Adrenal gland (tissue), 9 donors: ENCODE measurements at regions not wholly inside any gene's neighbourhood (a gene's known extent, or its start where the extent isn't known, plus 50 kb on each side); places are given as distances from the start of the nearest gene placed in this dataset.
A peak's percentile ranks its signal among the peaks of the same experiment; 100 is the strongest.

Experiments
- DNase-seq, 7 donors: peaks; one replicate each; pipeline ENCODE4 v3.0.0-alpha.2; 2019 to 2020
- H3K27ac ChIP-seq, 5 donors: fragments of 200-600 bp; sonication (generic) in 4 of 5; 1 replicate in 3 of 5; 2 replicates in 2 of 5; pipeline versions ENCODE4 v1.5.1 to v1.8.0; 2016 to 2020; ENCODE audit warnings: mild to moderate bottlenecking in 1 of 5
- H3K27me3 ChIP-seq: fragments of 200-600 bp; 2 replicates; pipeline ENCODE4 v1.8.0; 2021
- H3K36me3 ChIP-seq, 2 donors: fragments of 200-600 bp; replicated peaks in 1 of 2; 1 replicate in 1 of 2; 2 replicates in 1 of 2; pipeline versions ENCODE4 v1.5.1 to v1.8.0; 2018 to 2022
- H3K4me1 ChIP-seq, 2 donors: fragments of 200-600 bp; replicated peaks in 1 of 2; 1 replicate in 1 of 2; 2 replicates in 1 of 2; pipeline versions ENCODE4 v1.5.1 to v1.8.0; 2018 to 2021
- H3K4me3 ChIP-seq, 4 donors: fragments of 200-600 bp; sonication (generic) in 3 of 4; one replicate each; pipeline ENCODE4 v1.5.1; 2016 to 2018
- H3K9me3 ChIP-seq, 3 donors: fragments of 200-600 bp; sonication (generic) in 1 of 3; replicated peaks in 1 of 3; 1 replicate in 2 of 3; 2 replicates in 1 of 3; pipeline versions ENCODE4 v1.5.1 to v1.8.0; 2016 to 2021
- CTCF ChIP-seq, 6 experiments: fragments of 450-650 bp in 4 of 6; fragments of 200-600 bp in 2 of 6; sonication (generic) in 1 of 6; IDR thresholded peaks; 1 replicate in 5 of 6; 2 replicates in 1 of 6; pipeline versions ENCODE4 v1.5.1 to v1.8.0; 2016 to 2021; ENCODE audit warnings: antibody characterized with exemption in 6 of 6, mild to moderate bottlenecking in 2 of 6, moderate library complexity in 1 of 6
- POLR2A ChIP-seq, 2 donors: fragments of 450-650 bp; IDR thresholded peaks; one replicate each; pipeline ENCODE4 v1.6.1; 2017; ENCODE audit warnings: antibody characterized with exemption in 2 of 2, mild to moderate bottlenecking in 2 of 2, moderate library complexity in 1 of 2
- WGBS, 4 donors: extraction: QIAGEN DNeasy Blood & Tissue Kit in 2 of 4; methylation state at CpG; one replicate each; pipeline versions ENCODE4 v1.1.5 to v1.1.7; 2013 to 2017; 5-methylcytosine and 5-hydroxymethylcytosine counted together
- intact Hi-C, 2 donors: fragments of 100-400 bp; cut with DNase I; formaldehyde crosslinking; loops; one replicate each; pipeline versions ENCODE4 v1.14.1 to v1.15.0; 2022 to 2023
- donor health status: healthy with polysubstance abuse.
- donor health status: Bipolar disorder and iron deficiency.
- donor health status: DM: yes; HTN: yes; CAD: no.
- donor health status: DM: no; HTN: no; CAD: no.
- donor health status: DM: no; HTN: no; CAD: no.

GRCh38 chr5:40034441-40034840, 609.7 kb upstream of the DAB2 start:
- intact Hi-C loops: no loop called here
- no peaks in the 10 kb centered on the region for H3K9me3 ChIP-seq
- DNase-seq: no peak
- 64 to 83% (median 80%) methylated on average over 2 of the region's 2 CpGs for WGBS, 4 donors
- no peaks in the 10 kb centered on the region for H3K4me1 ChIP-seq
- H3K4me3 ChIP-seq: no peak overlapping the region
- H3K27ac ChIP-seq: no peak overlapping the region
- H3K36me3 ChIP-seq: no peaks in the 10 kb centered on the region
- TF ChIP-seq POLR2A (IDR thresholded peaks at IDR 0.05): no peak
- no peak for TF ChIP-seq CTCF (IDR thresholded peaks at IDR 0.05)
- no peaks in the 10 kb centered on the region for H3K27me3 ChIP-seq

- H3K27ac ChIP-seq: no peak overlapping the region
- H3K4me1 ChIP-seq: no peaks in the 10 kb centered on the region
- no peaks in the 10 kb centered on the region for H3K9me3 ChIP-seq
- peak in 1 of 7 donors; percentile 52 for DNase-seq
- no peaks in the 10 kb centered on the region for H3K36me3 ChIP-seq
- 69 to 79% (median 77%) methylated on average over 3 of the region's 3 CpGs for WGBS, 4 donors
- TF ChIP-seq CTCF (IDR thresholded peaks at IDR 0.05) (no peak), POLR2A (IDR thresholded peaks at IDR 0.05) (no peak)
- intact Hi-C loops: no loop called here
- H3K4me3 ChIP-seq: no peak overlapping the region
- no peaks in the 10 kb centered on the region for H3K27me3 ChIP-seq
Observed at GRCh38 chr5:40033411-40033810, 608.6 kb upstream of the DAB2 start.

GRCh38 chr5:40033009-40033408, 608.2 kb upstream of the DAB2 start:
- Histone ChIP-seq H3K9me3 (no peaks in the 10 kb centered on the region), H3K4me1 (no peaks in the 10 kb centered on the region), H3K4me3 (no peak overlapping the region), H3K27me3 (no peaks in the 10 kb centered on the region), H3K27ac (no peak overlapping the region), H3K36me3 (no peaks in the 10 kb centered on the region)
- no peak for TF ChIP-seq CTCF (IDR thresholded peaks at IDR 0.05)
- TF ChIP-seq POLR2A (IDR thresholded peaks at IDR 0.05): no peak
- intact Hi-C loops: no loop called here
- WGBS, 4 donors: 63 to 74% (median 71%) methylated on average over 1 of the region's 1 CpG
- DNase-seq: no peak

GRCh38 chr5:40030661-40031060, 605.9 kb upstream of the DAB2 start:
- Histone ChIP-seq H3K9me3 (no peaks in the 10 kb centered on the region), H3K27me3 (no peaks in the 10 kb centered on the region), H3K4me3 (no peak overlapping the region), H3K4me1 (no peaks in the 10 kb centered on the region), H3K36me3 (no peaks in the 10 kb centered on the region), H3K27ac (no peak overlapping the region)
- TF ChIP-seq CTCF (IDR thresholded peaks at IDR 0.05): no peak
- no peak for TF ChIP-seq POLR2A (IDR thresholded peaks at IDR 0.05)
- intact Hi-C loops: no loop called here
- no peak for DNase-seq
- 48 to 60% (median 56%) methylated on average over 2 of the region's 2 CpGs for WGBS, 4 donors
